ENCODE measurements at regions not wholly inside any gene's neighbourhood (a gene's known extent, or its start where the extent isn't known, plus 50 kb on each side); places are given as distances from the start of the nearest gene placed in this dataset.

DNA sequence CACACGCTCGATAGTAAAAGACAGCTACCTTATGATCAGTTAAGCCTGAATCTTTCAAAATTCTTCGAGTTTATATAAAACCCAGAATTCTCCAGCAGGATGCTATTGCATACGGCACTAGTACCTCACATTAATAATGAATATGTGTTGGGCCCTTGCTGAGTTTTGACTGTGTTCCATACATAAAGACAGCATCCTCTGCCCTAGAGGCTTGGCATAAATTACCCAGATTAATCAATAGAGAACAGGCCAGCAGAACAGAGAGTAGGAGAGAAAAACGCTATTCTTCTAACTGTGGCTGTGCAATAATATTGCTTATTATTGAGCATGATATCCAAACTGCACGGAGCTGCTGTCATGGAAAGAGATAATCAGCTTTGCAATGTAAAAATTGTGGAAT is 194.3 kb downstream of the SOX11 start:
- H3K27me3 ChIP-seq (ENCODE audit: insufficient read depth, low read depth): no peaks in the 10 kb centered on the region
- DNase-seq: no peak
- POLR2A ChIA-PET (ENCODE audit: unreplicated experiment): no interaction called here
- no peaks in the 10 kb centered on the region for H3K36me3 ChIP-seq (ENCODE audit: low read depth)
- H3K9me3 ChIP-seq (ENCODE audit: insufficient read depth, low read depth): no peaks in the 10 kb centered on the region
- H3K79me2 ChIP-seq (ENCODE audit: low read depth): no peaks in the 10 kb centered on the region
- no peaks in the 10 kb centered on the region for H3F3A ChIP-seq (ENCODE audit: insufficient read depth, low read depth)
- CTCF ChIA-PET: no interaction called here
- no peak overlapping the region for H3K27ac ChIP-seq
- no TSS peak for BruUV-seq (replicated peaks)
- TF ChIP-seq, protein P1, sequence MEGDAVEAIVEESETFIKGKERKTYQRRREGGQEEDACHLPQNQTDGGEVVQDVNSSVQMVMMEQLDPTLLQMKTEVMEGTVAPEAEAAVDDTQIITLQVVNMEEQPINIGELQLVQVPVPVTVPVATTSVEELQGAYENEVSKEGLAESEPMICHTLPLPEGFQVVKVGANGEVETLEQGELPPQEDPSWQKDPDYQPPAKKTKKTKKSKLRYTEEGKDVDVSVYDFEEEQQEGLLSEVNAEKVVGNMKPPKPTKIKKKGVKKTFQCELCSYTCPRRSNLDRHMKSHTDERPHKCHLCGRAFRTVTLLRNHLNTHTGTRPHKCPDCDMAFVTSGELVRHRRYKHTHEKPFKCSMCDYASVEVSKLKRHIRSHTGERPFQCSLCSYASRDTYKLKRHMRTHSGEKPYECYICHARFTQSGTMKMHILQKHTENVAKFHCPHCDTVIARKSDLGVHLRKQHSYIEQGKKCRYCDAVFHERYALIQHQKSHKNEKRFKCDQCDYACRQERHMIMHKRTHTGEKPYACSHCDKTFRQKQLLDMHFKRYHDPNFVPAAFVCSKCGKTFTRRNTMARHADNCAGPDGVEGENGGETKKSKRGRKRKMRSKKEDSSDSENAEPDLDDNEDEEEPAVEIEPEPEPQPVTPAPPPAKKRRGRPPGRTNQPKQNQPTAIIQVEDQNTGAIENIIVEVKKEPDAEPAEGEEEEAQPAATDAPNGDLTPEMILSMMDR (conservative IDR thresholded peaks at IDR 0.05): no peak
- no peak for TF ChIP-seq EZH2 (IDR thresholded peaks at IDR 0.05; ENCODE audit: low read depth)
- H2AFZ ChIP-seq: no peak overlapping the region
- no peak overlapping the region for H3K4me3 ChIP-seq
- H3K9me2 ChIP-seq (ENCODE audit: insufficient read depth): no peaks in the 10 kb centered on the region
- intact Hi-C loops (cut with micrococcal nuclease; ENCODE audit: unreplicated experiment): no loop called here
- peaks cover 5% of the 10 kb centered on the region; the same call in 1 of the 2 replicates for H4K20me1 ChIP-seq (ENCODE audit: insufficient read depth)
- no peak overlapping the region for H3K4me2 ChIP-seq
- H3K4me1 ChIP-seq (replicated peaks; ENCODE audit: insufficient read depth): no peaks in the 10 kb centered on the region

DNA sequence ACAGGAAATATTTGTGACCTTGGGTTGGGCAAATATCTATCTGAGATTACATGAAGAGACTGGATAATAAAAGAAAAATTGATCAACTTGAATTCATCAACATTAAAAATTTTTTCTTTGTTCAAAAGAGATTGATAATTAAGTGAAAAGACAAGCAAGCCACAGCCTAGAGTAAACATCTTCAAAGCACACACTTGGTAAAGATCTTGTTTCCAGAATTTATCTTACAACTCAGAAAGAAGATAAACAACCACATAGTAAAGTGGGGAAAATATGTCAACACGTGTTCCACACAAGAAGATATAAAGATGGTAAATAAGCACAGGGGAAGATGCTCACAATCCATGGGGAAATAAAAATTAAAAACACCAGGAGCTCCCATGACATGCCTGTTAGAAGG is 195.9 kb downstream of the SOX11 start:
- Histone ChIP-seq H3K4me1 (replicated peaks; ENCODE audit: insufficient read depth) (no peaks in the 10 kb centered on the region), H3K27me3 (ENCODE audit: insufficient read depth, low read depth) (no peaks in the 10 kb centered on the region), H3K9me2 (ENCODE audit: insufficient read depth) (no peaks in the 10 kb centered on the region), H4K20me1 (ENCODE audit: insufficient read depth) (peaks cover 5% of the 10 kb centered on the region; the same call in 1 of the 2 replicates), H3K79me2 (ENCODE audit: low read depth) (no peaks in the 10 kb centered on the region), H3K27ac (no peak overlapping the region), H3K36me3 (ENCODE audit: low read depth) (no peaks in the 10 kb centered on the region), H3K4me3 (no peak overlapping the region), H3F3A (ENCODE audit: insufficient read depth, low read depth) (no peaks in the 10 kb centered on the region), H2AFZ (no peak overlapping the region), H3K9me3 (ENCODE audit: insufficient read depth, low read depth) (no peaks in the 10 kb centered on the region), H3K4me2 (no peak overlapping the region)
- BruUV-seq (replicated peaks): no TSS peak
- no peak for DNase-seq
- POLR2A ChIA-PET (ENCODE audit: unreplicated experiment): no interaction called here
- no peak for TF ChIP-seq EZH2 (IDR thresholded peaks at IDR 0.05; ENCODE audit: low read depth)
- TF ChIP-seq, protein P1 (conservative IDR thresholded peaks at IDR 0.05): no peak
- intact Hi-C loops (cut with micrococcal nuclease; ENCODE audit: unreplicated experiment): no loop called here
- CTCF ChIA-PET: no interaction called here

DNA sequence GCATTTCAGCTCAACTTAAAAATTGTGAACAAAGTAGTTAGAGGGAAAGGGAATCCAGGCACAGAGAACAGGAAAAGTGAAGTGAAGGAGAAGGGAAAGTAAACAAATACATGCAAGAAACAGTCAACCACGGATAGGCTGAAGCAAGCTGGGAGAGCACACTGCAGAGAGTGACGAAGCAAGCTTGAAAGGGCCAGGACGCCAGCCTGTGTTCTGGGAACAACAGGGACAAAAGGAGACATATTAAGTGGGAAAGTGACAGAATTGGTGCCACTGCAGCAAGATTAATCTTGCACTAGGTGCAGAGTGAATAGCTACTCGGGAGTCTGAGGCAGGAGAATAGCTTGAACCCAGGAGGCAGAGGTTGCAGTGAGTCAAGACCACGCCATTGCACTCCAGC is 197.3 kb downstream of the SOX11 start:
- TF ChIP-seq EZH2 (IDR thresholded peaks at IDR 0.05; ENCODE audit: low read depth): no peak
- TF ChIP-seq, protein P1 (conservative IDR thresholded peaks at IDR 0.05): no peak
- intact Hi-C loops (cut with micrococcal nuclease; ENCODE audit: unreplicated experiment): no loop called here
- no peaks in the 10 kb centered on the region for H3K9me2 ChIP-seq (ENCODE audit: insufficient read depth)
- no peaks in the 10 kb centered on the region for H3K4me1 ChIP-seq (replicated peaks; ENCODE audit: insufficient read depth)
- H3F3A ChIP-seq (ENCODE audit: insufficient read depth, low read depth): no peaks in the 10 kb centered on the region
- H3K9me3 ChIP-seq (ENCODE audit: insufficient read depth, low read depth): no peaks in the 10 kb centered on the region
- ChIA-PET CTCF (no interaction called here), POLR2A (ENCODE audit: unreplicated experiment) (no interaction called here)
- H3K27ac ChIP-seq: no peak overlapping the region
- no peaks in the 10 kb centered on the region for H3K36me3 ChIP-seq (ENCODE audit: low read depth)
- H3K4me2 ChIP-seq: no peak overlapping the region
- no peaks in the 10 kb centered on the region for H3K79me2 ChIP-seq (ENCODE audit: low read depth)
- no peak for DNase-seq
- H3K4me3 ChIP-seq: no peak overlapping the region
- no peak overlapping the region for H2AFZ ChIP-seq
- H4K20me1 ChIP-seq (ENCODE audit: insufficient read depth): peaks cover 5% of the 10 kb centered on the region; the same call in 1 of the 2 replicates
- no peaks in the 10 kb centered on the region for H3K27me3 ChIP-seq (ENCODE audit: insufficient read depth, low read depth)
- BruUV-seq (replicated peaks): no TSS peak

Data from PC-9 (cell line).